ENCODE measurements at regions not wholly inside any gene's neighbourhood (a gene's known extent, or its start where the extent isn't known, plus 50 kb on each side); places are given as distances from the start of the nearest gene placed in this dataset.

DNA sequence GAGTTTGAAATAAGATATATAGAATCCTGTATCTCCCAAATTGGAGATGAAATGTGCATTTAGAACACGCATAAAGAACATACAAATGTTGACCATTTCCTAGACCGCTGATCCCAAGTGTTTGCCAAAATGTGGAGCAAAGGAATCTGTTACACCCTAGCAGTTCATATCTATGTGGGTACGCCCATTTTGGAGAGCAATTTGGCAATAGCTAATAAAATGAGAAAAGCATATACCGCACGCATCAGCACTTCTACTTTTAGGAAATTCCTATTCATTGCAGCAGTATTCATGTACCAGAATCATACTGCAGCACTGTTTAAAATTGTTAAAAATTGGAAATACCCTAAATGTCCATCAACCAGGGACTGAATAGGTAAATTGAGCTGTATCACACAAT is 937.8 kb downstream of the BCL11B start:
- ChIA-PET CTCF (no interaction called here), POLR2A (no interaction called here)
- Histone ChIP-seq H3K36me3 (ENCODE audit: control insufficient read depth, insufficient read depth, low read length) (no peaks in the 10 kb centered on the region), H3K4me3 (ENCODE audit: low read depth, low read length) (no peak overlapping the region), H3K27me3 (ENCODE audit: control insufficient read depth, insufficient read depth, low read length) (no peaks in the 10 kb centered on the region)
- TF ChIP-seq, protein P1, sequence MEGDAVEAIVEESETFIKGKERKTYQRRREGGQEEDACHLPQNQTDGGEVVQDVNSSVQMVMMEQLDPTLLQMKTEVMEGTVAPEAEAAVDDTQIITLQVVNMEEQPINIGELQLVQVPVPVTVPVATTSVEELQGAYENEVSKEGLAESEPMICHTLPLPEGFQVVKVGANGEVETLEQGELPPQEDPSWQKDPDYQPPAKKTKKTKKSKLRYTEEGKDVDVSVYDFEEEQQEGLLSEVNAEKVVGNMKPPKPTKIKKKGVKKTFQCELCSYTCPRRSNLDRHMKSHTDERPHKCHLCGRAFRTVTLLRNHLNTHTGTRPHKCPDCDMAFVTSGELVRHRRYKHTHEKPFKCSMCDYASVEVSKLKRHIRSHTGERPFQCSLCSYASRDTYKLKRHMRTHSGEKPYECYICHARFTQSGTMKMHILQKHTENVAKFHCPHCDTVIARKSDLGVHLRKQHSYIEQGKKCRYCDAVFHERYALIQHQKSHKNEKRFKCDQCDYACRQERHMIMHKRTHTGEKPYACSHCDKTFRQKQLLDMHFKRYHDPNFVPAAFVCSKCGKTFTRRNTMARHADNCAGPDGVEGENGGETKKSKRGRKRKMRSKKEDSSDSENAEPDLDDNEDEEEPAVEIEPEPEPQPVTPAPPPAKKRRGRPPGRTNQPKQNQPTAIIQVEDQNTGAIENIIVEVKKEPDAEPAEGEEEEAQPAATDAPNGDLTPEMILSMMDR (IDR thresholded peaks at IDR 0.05; ENCODE audit: insufficient read depth, low read depth, low read length), result no peak
- no peak for DNase-seq (ENCODE audit: low read depth)

DNA sequence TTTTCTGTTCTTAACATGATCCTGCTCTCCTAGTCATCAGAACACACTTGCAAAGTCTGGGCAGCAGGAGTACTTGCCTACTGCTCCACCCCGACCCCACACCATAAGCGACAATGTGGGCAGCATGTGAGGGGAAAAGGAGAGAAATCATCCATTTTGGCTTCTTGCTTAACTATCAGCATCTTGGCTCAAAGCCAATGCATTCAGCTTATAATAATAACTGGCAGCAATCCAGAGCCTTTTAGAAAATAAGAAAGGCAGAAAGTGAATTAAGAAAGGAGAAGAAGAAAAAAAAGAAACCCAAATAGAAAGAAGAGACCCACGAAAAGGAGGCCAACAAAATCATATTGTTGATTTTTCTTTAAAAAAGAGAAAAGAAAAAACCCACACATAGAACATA is 930.8 kb downstream of the BCL11B start:
- CTCF ChIA-PET, result no interaction called here
- H3K4me3 ChIP-seq (ENCODE audit: low read depth, low read length), result no peak overlapping the region
- TF ChIP-seq, protein P1 (IDR thresholded peaks at IDR 0.05; ENCODE audit: insufficient read depth, low read depth, low read length), result no peak
- H3K27me3 ChIP-seq (ENCODE audit: control insufficient read depth, insufficient read depth, low read length), result no peaks in the 10 kb centered on the region
- DNase-seq (ENCODE audit: low read depth), result no peak
- H3K36me3 ChIP-seq (ENCODE audit: control insufficient read depth, insufficient read depth, low read length), result no peaks in the 10 kb centered on the region
- POLR2A ChIA-PET, result no interaction called here

DNA sequence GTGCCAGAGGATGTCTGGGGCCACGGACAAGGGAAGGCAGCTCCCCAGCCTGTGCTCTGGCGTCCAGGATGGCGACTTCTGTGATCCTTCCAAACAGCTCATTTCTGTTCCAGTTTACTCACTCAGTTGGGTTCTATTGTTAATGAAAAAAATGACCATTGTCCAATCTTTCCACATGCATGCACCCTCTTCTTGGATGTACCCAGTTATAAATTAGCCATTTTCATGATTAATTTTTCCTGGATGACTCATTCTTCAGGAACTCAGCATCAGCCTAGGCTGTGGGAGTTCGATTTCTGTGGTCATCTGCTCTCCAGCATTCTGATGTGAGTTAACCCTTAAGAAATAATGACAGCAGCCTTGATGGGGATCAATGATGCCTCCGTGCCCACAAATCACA is 926.8 kb downstream of the BCL11B start:
- Histone ChIP-seq H3K36me3 (ENCODE audit: control insufficient read depth, insufficient read depth, low read length) (no peaks in the 10 kb centered on the region), H3K4me3 (ENCODE audit: low read depth, low read length) (no peak overlapping the region), H3K27me3 (ENCODE audit: control insufficient read depth, insufficient read depth, low read length) (no peaks in the 10 kb centered on the region)
- ChIA-PET POLR2A (no interaction called here), CTCF (no interaction called here)
- TF ChIP-seq, protein P1 (IDR thresholded peaks at IDR 0.05; ENCODE audit: insufficient read depth, low read depth, low read length), result no peak
- DNase-seq (ENCODE audit: low read depth), result no peak

DNA sequence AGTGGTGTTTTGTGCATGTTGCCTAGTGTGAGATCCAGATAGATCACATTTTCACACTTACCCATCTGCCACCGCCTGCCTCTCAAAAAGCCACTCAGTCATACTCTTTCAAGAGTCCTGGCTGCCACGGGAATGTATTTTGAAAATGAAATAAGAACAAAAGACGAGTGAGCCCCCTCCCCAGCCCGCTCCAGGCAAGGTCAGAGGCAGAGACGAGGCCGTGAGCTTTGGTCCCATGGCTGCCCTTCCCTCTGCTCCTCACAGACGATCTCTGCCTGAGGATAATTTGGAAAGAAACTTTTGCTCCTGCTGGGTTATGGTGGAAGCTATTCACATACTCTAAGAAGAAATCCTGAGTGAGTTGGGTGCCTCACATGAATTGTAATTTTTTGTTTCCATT is 924.3 kb downstream of the BCL11B start:
- Histone ChIP-seq H3K4me3 (ENCODE audit: low read depth, low read length) (no peak overlapping the region), H3K27me3 (ENCODE audit: control insufficient read depth, insufficient read depth, low read length) (no peaks in the 10 kb centered on the region), H3K36me3 (ENCODE audit: control insufficient read depth, insufficient read depth, low read length) (no peaks in the 10 kb centered on the region)
- DNase-seq (ENCODE audit: low read depth), result no peak
- ChIA-PET POLR2A (no interaction called here), CTCF (no interaction called here)
- TF ChIP-seq, protein P1 (IDR thresholded peaks at IDR 0.05; ENCODE audit: insufficient read depth, low read depth, low read length), result no peak

DNA sequence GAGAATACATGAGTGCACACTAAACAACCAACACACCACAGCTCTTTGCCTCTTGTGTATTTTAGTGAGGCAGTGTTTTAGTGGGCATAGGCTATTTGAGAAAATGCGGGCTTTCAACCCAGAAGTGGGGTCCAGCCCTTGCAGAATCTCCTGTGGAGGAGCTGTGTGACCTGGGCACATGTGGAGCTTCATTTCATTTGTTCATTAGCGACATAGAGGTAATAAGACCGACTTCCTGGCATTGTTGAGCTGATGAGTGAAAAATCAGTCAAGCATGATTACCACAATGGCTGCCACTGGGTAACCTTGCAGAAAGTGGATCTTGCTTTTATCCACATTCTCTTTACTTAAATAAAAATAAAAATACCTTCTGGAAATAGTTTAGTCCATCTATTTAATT is 923.5 kb downstream of the BCL11B start:
- no peak for DNase-seq (ENCODE audit: low read depth)
- no peaks in the 10 kb centered on the region for H3K36me3 ChIP-seq (ENCODE audit: control insufficient read depth, insufficient read depth, low read length)
- TF ChIP-seq, protein P1 (IDR thresholded peaks at IDR 0.05; ENCODE audit: insufficient read depth, low read depth, low read length), result no peak
- POLR2A ChIA-PET, result no interaction called here
- no peaks in the 10 kb centered on the region for H3K27me3 ChIP-seq (ENCODE audit: control insufficient read depth, insufficient read depth, low read length)
- CTCF ChIA-PET, result no interaction called here
- no peak overlapping the region for H3K4me3 ChIP-seq (ENCODE audit: low read depth, low read length)
